ENCODE measurements at regions not wholly inside any gene's neighbourhood (a gene's known extent, or its start where the extent isn't known, plus 50 kb on each side); places are given as distances from the start of the nearest gene placed in this dataset.

GRCh38 chr7:17685141-17685540 lies 255.2 kb downstream of the SNX13 start:
- TF ChIP-seq POLR2A (IDR thresholded peaks at IDR 0.05; ENCODE audit: low read depth, low read length) = no peak
- no peak for TF ChIP-seq POLR2AphosphoS5 (IDR thresholded peaks at IDR 0.05; ENCODE audit: low read depth, low read length)
- no peak for TF ChIP-seq TAF1 (IDR thresholded peaks at IDR 0.05; ENCODE audit: borderline replicate concordance, low read depth, low read length)
